GM12873 (cell line): ENCODE measurements at regions not wholly inside any gene's neighbourhood (a gene's known extent, or its start where the extent isn't known, plus 50 kb on each side); places are given as distances from the start of the nearest gene placed in this dataset.

Experiments
- TF ChIP-seq, protein P1 (sequence below): IDR thresholded peaks from 2 replicates; pipeline ENCODE4 v1.5.1; 2012; ENCODE audit warnings: low read depth, mild to moderate bottlenecking, moderate library complexity, low read length, control low read depth; ENCODE audit not compliant: insufficient read depth; ENCODE audit errors: missing control alignments

DNA sequence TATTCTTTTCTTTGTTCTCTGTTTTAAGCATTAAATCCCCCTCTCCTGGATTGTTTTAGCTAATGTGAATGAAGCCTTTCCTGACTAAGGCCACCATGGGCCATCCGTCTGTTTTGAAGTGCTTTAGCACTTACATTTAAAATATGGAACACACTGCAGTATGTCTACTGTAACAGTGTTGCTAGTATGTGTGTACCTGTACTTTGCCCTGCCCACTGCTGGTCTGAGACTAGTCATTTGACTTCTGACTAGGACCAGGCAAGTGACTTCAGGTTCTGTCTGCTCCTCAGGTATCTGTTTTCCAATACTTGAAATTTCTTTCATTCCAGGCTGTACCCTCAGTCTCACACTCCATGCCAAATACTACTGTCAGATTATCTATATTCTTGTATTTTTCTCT, 120.1 kb upstream of the TSPAN8 start:
- TF ChIP-seq, protein P1, sequence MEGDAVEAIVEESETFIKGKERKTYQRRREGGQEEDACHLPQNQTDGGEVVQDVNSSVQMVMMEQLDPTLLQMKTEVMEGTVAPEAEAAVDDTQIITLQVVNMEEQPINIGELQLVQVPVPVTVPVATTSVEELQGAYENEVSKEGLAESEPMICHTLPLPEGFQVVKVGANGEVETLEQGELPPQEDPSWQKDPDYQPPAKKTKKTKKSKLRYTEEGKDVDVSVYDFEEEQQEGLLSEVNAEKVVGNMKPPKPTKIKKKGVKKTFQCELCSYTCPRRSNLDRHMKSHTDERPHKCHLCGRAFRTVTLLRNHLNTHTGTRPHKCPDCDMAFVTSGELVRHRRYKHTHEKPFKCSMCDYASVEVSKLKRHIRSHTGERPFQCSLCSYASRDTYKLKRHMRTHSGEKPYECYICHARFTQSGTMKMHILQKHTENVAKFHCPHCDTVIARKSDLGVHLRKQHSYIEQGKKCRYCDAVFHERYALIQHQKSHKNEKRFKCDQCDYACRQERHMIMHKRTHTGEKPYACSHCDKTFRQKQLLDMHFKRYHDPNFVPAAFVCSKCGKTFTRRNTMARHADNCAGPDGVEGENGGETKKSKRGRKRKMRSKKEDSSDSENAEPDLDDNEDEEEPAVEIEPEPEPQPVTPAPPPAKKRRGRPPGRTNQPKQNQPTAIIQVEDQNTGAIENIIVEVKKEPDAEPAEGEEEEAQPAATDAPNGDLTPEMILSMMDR: no peak

DNA sequence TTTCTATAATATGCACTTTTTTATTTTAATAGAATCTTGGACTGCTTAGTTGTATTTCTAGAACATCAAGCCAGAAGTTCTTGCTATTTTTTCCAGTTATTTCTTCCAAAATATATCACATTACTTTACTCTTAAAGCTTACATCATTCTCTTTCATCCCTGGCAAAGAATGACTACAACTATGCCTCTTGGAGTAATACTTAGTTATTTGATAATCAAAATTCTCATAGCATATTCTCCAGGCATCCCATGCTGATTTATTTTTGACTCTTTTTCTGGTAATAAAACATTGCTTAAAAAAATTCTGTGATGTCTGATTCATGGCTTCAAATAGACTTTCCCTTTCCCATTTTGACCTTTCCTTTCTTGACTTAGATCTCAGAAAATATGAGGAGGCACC, 118.7 kb upstream of the TSPAN8 start:
- TF ChIP-seq, protein P1: no peak

DNA sequence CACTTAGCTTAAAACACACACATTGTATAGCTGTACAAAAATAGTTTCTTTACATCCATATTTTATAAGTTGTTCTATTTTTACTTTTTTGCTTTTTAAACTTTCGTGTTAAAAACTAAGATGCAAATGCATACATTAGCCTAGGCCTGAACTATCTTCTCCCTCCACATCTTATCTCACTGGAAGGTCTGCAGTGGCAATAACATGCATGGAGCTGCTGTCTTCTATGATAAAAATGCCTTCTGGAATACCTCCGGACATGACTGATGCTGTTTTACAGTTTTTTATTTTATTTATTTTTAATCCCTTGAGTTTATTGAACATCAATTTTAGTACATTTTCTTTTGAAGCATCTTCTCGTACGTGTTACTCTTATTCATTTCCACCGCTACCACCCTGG, 112.3 kb upstream of the TSPAN8 start:
- TF ChIP-seq, protein P1: no peak

DNA sequence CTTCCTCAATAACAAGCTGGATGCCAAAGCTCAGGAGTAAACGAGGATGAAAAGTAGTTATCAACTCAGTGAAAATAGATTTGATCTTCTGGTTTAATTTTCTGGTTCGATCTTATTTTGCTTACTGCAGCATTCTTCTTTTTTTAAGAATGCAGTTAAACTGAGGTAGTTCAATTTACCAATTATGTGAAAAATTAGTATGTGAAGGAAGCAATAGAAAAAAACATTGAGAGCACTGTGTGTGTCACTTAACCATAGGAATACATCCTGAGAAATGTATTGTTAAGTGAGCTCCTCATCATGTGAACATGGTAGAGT, 111.4 kb upstream of the TSPAN8 start:
- TF ChIP-seq, protein P1: no peak

DNA sequence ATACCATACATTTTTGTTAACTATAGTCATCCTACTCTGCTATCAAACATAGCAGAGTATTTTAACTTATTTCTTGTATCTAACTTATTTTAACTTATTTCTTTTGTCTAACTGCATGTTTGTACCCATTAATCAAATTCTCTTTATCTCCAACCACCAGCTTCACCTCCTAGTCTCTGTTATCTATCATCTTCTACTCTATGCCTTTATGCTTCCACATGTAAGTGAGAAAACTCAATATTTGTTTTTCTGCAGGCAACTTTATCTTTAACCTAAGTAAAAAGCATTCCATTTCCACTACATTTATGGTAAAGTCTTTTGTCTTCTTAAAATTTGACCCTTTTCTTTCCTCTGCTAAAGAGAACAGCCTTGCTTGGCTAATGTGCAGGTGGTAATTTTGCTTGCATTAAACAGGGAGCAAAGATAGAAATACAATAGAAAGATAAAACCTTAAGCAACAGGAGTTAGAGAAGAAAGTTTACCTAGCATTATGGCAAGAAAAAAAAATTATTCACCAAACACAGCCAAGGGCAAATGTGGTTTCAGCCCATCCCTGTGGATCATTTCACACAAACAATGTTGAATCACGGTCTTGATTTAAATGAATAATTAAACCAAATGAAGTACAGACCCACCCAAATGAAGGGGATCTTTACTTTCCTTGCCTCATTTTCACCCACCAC, 110.9 kb upstream of the TSPAN8 start:
- TF ChIP-seq, protein P1: no peak

DNA sequence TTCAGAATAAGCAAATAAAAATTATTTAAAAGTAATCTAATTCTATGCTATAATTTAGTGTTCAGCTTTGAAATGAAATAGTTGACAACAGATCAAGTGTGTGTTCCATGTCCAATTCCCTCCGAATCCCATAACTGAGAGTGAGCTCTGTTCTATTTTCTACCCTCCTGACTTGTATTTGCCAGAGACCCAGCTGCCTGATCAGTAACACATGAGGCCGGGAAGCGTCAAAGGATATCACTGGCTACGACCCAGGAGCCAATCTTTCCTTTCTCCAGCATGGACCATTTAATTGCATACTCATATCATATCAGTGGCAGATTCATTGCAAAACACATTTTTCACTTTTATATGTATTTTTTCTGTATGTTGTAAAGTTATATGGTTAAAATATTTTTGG, 108.8 kb upstream of the TSPAN8 start:
- TF ChIP-seq, protein P1: no peak

DNA sequence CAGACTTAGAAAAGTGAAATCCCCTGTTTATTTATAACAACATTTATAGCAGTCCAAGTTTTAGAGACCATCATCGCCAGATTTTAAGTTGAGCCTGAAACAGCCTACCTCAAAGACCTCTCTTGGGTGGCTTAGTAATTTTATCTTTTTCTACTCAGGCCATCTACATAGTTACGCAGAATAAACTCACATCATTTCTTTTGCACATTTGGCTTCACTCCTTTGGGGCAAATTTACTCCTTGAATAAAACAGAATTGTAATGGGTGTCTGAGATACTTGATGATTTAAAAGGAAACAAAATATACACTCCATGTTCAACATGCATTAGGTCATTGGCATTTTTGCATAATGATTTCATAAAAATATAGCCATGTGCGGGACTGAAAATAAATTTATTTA, 104.7 kb upstream of the TSPAN8 start:
- TF ChIP-seq, protein P1: no peak

DNA sequence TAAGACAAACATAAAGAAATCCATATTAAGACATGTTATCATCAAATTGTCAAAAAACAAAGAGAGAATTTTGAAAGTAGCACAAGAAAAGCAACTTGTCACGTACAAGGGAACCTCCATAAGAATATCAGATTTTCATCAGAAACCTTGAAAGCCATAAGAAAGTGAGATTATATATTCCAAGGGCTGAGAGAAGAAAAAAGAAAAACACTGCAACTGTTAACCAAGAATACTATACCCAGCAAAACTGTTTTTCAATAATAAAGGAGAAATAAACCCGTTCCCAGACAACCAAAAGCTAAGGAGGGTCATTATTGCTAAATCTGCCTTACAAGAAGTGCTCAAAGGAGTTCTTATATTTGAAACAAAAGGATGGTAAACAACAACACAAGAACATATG, 94.7 kb upstream of the TSPAN8 start:
- TF ChIP-seq, protein P1: no peak
